Esophagus muscularis mucosa (tissue), 4 donors: ENCODE measurements at regions not wholly inside any gene's neighbourhood (a gene's known extent, or its start where the extent isn't known, plus 50 kb on each side); places are given as distances from the start of the nearest gene placed in this dataset.

Experiments used
- DNase-seq: peaks from one replicate; pipeline ENCODE4 v3.0.0-alpha.2; 2017; ENCODE audit errors: extremely low spot score
- H3K27ac ChIP-seq, 4 donors: fragments of 200-600 bp; sonication (generic); replicated peaks in 1 of 4; 1 replicate in 3 of 4; 2 replicates in 1 of 4; pipeline ENCODE4 v1.5.1; 2016 to 2019; ENCODE audit warnings: mild to moderate bottlenecking in 1 of 4
- H3K27me3 ChIP-seq, 4 donors: fragments of 200-600 bp; sonication (generic); one replicate each; pipeline versions ENCODE4 v1.5.1 to v1.6.0; 2016 to 2019
- H3K36me3 ChIP-seq, 4 donors: fragments of 200-600 bp; sonication (generic); one replicate each; pipeline ENCODE4 v1.5.1; 2016 to 2019
- H3K4me1 ChIP-seq, 4 donors: fragments of 200-600 bp; sonication (generic); one replicate each; pipeline ENCODE4 v1.5.1; 2016 to 2019
- H3K4me3 ChIP-seq, 4 donors: fragments of 200-600 bp; sonication (generic); 1 replicate in 2 of 4; 2 replicates in 2 of 4; pipeline ENCODE4 v1.5.1; 2016 to 2019; ENCODE audit warnings: mild to moderate bottlenecking in 4 of 4, moderate library complexity in 1 of 4
- H3K9me3 ChIP-seq, 4 donors: fragments of 200-600 bp; sonication (generic); 1 replicate in 3 of 4; 2 replicates in 1 of 4; pipeline ENCODE4 v1.5.1; 2016 to 2019
- CTCF ChIP-seq, 3 experiments: fragments of 200-600 bp in 2 of 3; fragments of 450-650 bp in 1 of 3; sonication (generic) in 2 of 3; IDR thresholded peaks; one replicate each; pipeline ENCODE4 v1.5.1; 2017 to 2019; ENCODE audit warnings: antibody characterized with exemption in 3 of 3, mild to moderate bottlenecking in 2 of 3, moderate library complexity in 1 of 3
- EP300 ChIP-seq: sonication (generic); formaldehyde crosslinking; IDR thresholded peaks from one replicate; pipeline ENCODE4 v1.6.1; 2017; ENCODE audit warnings: antibody characterized with exemption
- POLR2A ChIP-seq: fragments of 450-650 bp; IDR thresholded peaks from one replicate; pipeline ENCODE4 v1.6.1; 2017; ENCODE audit warnings: antibody characterized with exemption, moderate library complexity, mild to moderate bottlenecking, low read depth
- POLR2AphosphoS5 ChIP-seq, 2 donors: sonication (generic); formaldehyde crosslinking; IDR thresholded peaks; one replicate each; pipeline ENCODE4 v1.6.1; 2017; ENCODE audit warnings: antibody characterized with exemption in 2 of 2
- WGBS: methylation state at CpG from one replicate; pipeline ENCODE4 v1.1.5; 2018; 5-methylcytosine and 5-hydroxymethylcytosine counted together
- intact Hi-C: fragments of 100-400 bp; cut with DNase I; formaldehyde crosslinking; loops from one replicate; pipeline ENCODE4 v1.15.1; 2023

GRCh38 chr14:34350903-34351302 is 111.1 kb downstream of the SPTSSA start:
- no peaks in the 10 kb centered on the region for H3K9me3 ChIP-seq
- no peak overlapping the region for H3K4me3 ChIP-seq
- intact Hi-C loops: no loop called here
- peaks cover 0 to 11% (median 2%) of the 10 kb centered on the region in 4 donors for H3K4me1 ChIP-seq
- H3K27me3 ChIP-seq: no peaks in the 10 kb centered on the region
- DNase-seq: no peak
- 90% methylated on average over 6 of the region's 6 CpGs for WGBS
- H3K36me3 ChIP-seq: no peaks in the 10 kb centered on the region
- TF ChIP-seq POLR2A: no peak
- TF ChIP-seq EP300: no peak
- no peak for TF ChIP-seq POLR2AphosphoS5 (IDR thresholded peaks at IDR 0.05)
- TF ChIP-seq CTCF (IDR thresholded peaks at IDR 0.05): no peak
- H3K27ac ChIP-seq: no peak overlapping the region

DNA sequence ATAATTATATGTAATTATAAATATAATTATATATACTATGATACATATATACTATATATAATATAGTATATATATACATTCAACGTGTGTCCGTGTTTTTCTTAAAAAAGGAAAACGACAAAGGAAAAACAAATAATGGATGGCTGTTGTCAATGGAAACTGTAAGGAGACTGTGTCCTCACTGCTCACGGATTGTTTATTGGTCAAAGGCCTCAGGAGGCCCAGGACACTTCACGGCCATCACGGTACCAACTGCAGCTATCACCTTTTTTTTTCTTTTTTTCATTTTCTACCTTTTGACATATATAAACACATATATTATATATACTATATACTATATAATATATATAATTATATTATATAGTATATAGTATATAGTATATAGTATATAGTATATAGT is 113.4 kb downstream of the SPTSSA start:
- intact Hi-C loops: no loop called here
- WGBS: 93% methylated on average over 6 of the region's 6 CpGs
- H3K36me3 ChIP-seq: no peaks in the 10 kb centered on the region

GRCh38 chr14:34347683-34348082 is 114.4 kb downstream of the SPTSSA start:
- WGBS: 96% methylated on average over 2 of the region's 2 CpGs

More for the DNA sequence above, 113.4 kb downstream of the SPTSSA start:
- Histone ChIP-seq H3K4me1 (no peaks in the 10 kb centered on the region), H3K4me3 (no peak overlapping the region), H3K27ac (no peak overlapping the region), H3K9me3 (no peaks in the 10 kb centered on the region), H3K27me3 (no peaks in the 10 kb centered on the region)
- TF ChIP-seq POLR2AphosphoS5 (IDR thresholded peaks at IDR 0.05): no peak
- TF ChIP-seq POLR2A: no peak
- no peak for TF ChIP-seq CTCF (IDR thresholded peaks at IDR 0.05)
- no peak for TF ChIP-seq EP300
- DNase-seq: no peak

GRCh38 chr14:34345718-34346465 is 116.1 kb downstream of the SPTSSA start:
- no peaks in the 10 kb centered on the region for H3K9me3 ChIP-seq
- WGBS: 91% methylated on average over 17 of the region's 26 CpGs

More at GRCh38 chr14:34347683-34348082, 114.4 kb downstream of the SPTSSA start:
- no peak for DNase-seq
- Histone ChIP-seq H3K9me3 (no peaks in the 10 kb centered on the region), H3K4me1 (no peaks in the 10 kb centered on the region), H3K27me3 (no peaks in the 10 kb centered on the region), H3K27ac (no peak overlapping the region), H3K36me3 (no peaks in the 10 kb centered on the region), H3K4me3 (no peak overlapping the region)
- intact Hi-C loops: no loop called here
- no peak for TF ChIP-seq POLR2A
- TF ChIP-seq CTCF (IDR thresholded peaks at IDR 0.05): no peak
- TF ChIP-seq EP300: no peak
- no peak for TF ChIP-seq POLR2AphosphoS5 (IDR thresholded peaks at IDR 0.05)

More at GRCh38 chr14:34345718-34346465, 116.1 kb downstream of the SPTSSA start:
- Histone ChIP-seq H3K4me3 (no peak overlapping the region), H3K27ac (no peak overlapping the region), H3K36me3 (no peaks in the 10 kb centered on the region), H3K4me1 (no peaks in the 10 kb centered on the region), H3K27me3 (no peaks in the 10 kb centered on the region)
- TF ChIP-seq CTCF (IDR thresholded peaks at IDR 0.05) (no peak), EP300 (no peak), POLR2AphosphoS5 (IDR thresholded peaks at IDR 0.05) (no peak), POLR2A (no peak)
- intact Hi-C loops: no loop called here
- DNase-seq: no peak
